H1 (cell line): ENCODE measurements at regions not wholly inside any gene's neighbourhood (a gene's known extent, or its start where the extent isn't known, plus 50 kb on each side); places are given as distances from the start of the nearest gene placed in this dataset.

Experiments
- CREB1 ChIP-seq: IDR thresholded peaks from 2 replicates; pipeline ENCODE4 v1.6.1; 2012; ENCODE audit warnings: inconsistent platforms
- CTCF ChIP-seq, 3 experiments: IDR thresholded peaks; 1 replicate in 2 of 3; 2 replicates in 1 of 3; pipeline versions ENCODE4 v1.5.1 to v1.6.1; 2011; ENCODE audit warnings: low read length in 3 of 3, mild to moderate bottlenecking in 3 of 3, inconsistent platforms in 2 of 3, low read depth in 1 of 3, moderate library complexity in 1 of 3; ENCODE audit not compliant: insufficient read depth in 1 of 3; ENCODE audit errors: control extremely low read depth in 1 of 3
- EZH2 ChIP-seq: fragments of 200-600 bp; sonication (generic); IDR thresholded peaks from 2 replicates; pipeline ENCODE4 v1.7.1; 2012; ENCODE audit warnings: low read depth, mild to moderate bottlenecking, moderate library complexity, low read length, inconsistent platforms; ENCODE audit not compliant: severe bottlenecking
- SP4 ChIP-seq: IDR thresholded peaks from 2 replicates; pipeline ENCODE4 v1.6.1; 2012; ENCODE audit warnings: low read length, inconsistent platforms

GRCh38 chr11:114883472-114883871 lies 205.1 kb downstream of the NXPE2 start:
- TF ChIP-seq SP4 (no peak), EZH2 (no peak), CREB1 (no peak), CTCF (IDR thresholded peaks at IDR 0.05; ENCODE audit: control extremely low read depth in 1 of 3, insufficient read depth in 1 of 3, low read depth in 1 of 3, low read length in 3 of 3) (no peak)
